RWPE2 (cell line): ENCODE measurements at regions not wholly inside any gene's neighbourhood (a gene's known extent, or its start where the extent isn't known, plus 50 kb on each side); places are given as distances from the start of the nearest gene placed in this dataset.
"Not testable (repeated sequence)": the region's sequence is repeated elsewhere in the genome, so short reads cannot be mapped to it uniquely, and the experiment has no call there.

Experiments
- ATAC-seq: fragments of 200-7000 bp; cut with Tn5 transposase; 3 replicates; pipeline ENCODE4 v1.9.1; 2021; ENCODE audit warnings: low read depth
- DNase-seq: peaks from one replicate; pipeline ENCODE4 v3.0.0-alpha.2; 2020; ENCODE audit warnings: low spot score
- H3K27ac ChIP-seq: fragments of 450-650 bp; 2 replicates; pipeline ENCODE4 v1.5.1; 2017; ENCODE audit warnings: mild to moderate bottlenecking; ENCODE audit not compliant: poor library complexity, severe bottlenecking
- H3K27me3 ChIP-seq: fragments of 250-450 bp; sonication (Bioruptor Pico); 2 replicates; pipeline ENCODE4 v1.5.1; 2021; ENCODE audit warnings: mild to moderate bottlenecking, moderate library complexity; ENCODE audit not compliant: insufficient read depth, poor library complexity, severe bottlenecking
- H3K36me3 ChIP-seq: fragments of 250-450 bp; sonication (Bioruptor Pico); 2 replicates; pipeline ENCODE4 v1.5.1; 2020; ENCODE audit warnings: low read depth, mild to moderate bottlenecking, moderate library complexity
- H3K4me1 ChIP-seq: fragments of 250-450 bp; sonication (Bioruptor Pico); 2 replicates; pipeline ENCODE4 v1.5.1; 2021; ENCODE audit warnings: mild to moderate bottlenecking, moderate library complexity; ENCODE audit not compliant: insufficient read depth, poor library complexity, severe bottlenecking
- H3K4me3 ChIP-seq: fragments of 250-450 bp; sonication (Bioruptor Pico); 2 replicates; pipeline ENCODE4 v1.5.1; 2021; ENCODE audit warnings: mild to moderate bottlenecking, moderate library complexity; ENCODE audit not compliant: severe bottlenecking
- H3K9me3 ChIP-seq: fragments of 250-450 bp; sonication (Bioruptor Pico); 2 replicates; pipeline ENCODE4 v1.5.1; 2021; ENCODE audit warnings: mild to moderate bottlenecking, moderate library complexity; ENCODE audit not compliant: severe bottlenecking
- TF ChIP-seq, protein P1 (sequence below): fragments of 450-650 bp; IDR thresholded peaks from one replicate; pipeline ENCODE4 v1.5.1; 2017; ENCODE audit warnings: mild to moderate bottlenecking, moderate library complexity; ENCODE audit not compliant: poor library complexity, severe bottlenecking

DNA sequence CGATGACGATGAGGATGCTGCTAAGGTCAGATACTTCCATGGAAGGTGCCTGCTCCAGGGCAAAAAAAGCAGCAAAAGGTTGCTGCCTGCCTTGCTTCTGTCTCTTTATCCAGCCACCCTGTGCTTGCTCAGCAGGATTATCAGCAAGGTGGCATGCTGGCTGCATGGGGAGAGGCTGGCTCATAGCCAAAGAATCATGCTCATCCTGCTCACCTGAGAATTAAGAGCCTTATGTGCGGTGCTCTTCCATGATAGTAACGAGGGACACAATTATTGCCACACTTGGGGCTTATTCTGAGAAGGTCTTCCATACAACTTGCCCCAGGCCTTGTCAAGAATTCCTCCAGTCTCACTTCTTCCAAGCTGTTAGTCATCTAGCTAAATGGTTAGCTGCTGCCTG, 60.4 kb upstream of the SEC11C start:
- Histone ChIP-seq H3K27ac (no peak overlapping the region), H3K4me3 (no peak overlapping the region), H3K4me1 (no peaks in the 10 kb centered on the region), H3K36me3 (no peaks in the 10 kb centered on the region), H3K27me3 (no peaks in the 10 kb centered on the region), H3K9me3 (no peaks in the 10 kb centered on the region)
- DNase-seq (no peak), ATAC-seq (no peak)
- TF ChIP-seq, protein P1, sequence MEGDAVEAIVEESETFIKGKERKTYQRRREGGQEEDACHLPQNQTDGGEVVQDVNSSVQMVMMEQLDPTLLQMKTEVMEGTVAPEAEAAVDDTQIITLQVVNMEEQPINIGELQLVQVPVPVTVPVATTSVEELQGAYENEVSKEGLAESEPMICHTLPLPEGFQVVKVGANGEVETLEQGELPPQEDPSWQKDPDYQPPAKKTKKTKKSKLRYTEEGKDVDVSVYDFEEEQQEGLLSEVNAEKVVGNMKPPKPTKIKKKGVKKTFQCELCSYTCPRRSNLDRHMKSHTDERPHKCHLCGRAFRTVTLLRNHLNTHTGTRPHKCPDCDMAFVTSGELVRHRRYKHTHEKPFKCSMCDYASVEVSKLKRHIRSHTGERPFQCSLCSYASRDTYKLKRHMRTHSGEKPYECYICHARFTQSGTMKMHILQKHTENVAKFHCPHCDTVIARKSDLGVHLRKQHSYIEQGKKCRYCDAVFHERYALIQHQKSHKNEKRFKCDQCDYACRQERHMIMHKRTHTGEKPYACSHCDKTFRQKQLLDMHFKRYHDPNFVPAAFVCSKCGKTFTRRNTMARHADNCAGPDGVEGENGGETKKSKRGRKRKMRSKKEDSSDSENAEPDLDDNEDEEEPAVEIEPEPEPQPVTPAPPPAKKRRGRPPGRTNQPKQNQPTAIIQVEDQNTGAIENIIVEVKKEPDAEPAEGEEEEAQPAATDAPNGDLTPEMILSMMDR = no peak

DNA sequence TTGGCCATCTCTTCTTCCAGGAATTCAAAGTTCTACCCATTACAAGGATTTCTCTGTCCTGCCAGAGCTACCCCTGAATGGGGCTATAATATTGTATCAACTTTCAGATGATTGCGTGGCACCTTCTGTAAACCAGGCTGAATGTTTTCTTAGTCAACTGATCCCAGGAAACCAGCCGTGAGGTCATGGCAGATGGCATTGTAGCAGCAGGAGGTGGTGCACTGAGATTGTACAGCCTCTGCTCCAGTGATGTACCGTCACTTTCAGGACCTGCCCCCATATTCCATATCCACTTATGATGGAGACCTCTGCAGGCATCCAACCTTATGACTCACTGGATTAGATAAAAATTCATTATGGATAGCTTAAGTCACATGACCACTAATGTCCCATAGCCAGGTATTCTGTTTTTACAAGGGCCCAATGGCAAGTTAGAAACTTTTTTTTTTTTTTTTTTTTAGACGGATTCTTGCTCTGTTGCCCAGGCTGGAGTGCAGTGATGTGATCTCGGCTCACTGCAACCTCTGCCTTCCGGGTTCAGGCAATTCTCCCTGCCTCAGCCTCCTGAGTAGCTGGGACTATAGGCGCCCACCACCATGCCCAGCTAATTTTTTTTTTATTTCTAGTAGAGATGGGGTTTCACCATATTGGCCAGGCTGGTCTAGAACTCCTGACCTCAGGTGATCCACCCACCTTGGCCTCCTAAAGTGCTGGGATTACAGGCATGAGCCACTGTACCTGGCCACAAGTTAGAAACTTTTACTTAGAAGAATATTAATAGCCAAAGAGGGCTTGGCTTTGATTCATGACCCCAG, 59.8 kb upstream of the SEC11C start:
- H3K4me3 ChIP-seq, H3K27ac ChIP-seq, H3K36me3 ChIP-seq, DNase-seq, ATAC-seq, H3K4me1 ChIP-seq, H3K9me3 ChIP-seq, H3K27me3 ChIP-seq: not testable (repeated sequence)

DNA sequence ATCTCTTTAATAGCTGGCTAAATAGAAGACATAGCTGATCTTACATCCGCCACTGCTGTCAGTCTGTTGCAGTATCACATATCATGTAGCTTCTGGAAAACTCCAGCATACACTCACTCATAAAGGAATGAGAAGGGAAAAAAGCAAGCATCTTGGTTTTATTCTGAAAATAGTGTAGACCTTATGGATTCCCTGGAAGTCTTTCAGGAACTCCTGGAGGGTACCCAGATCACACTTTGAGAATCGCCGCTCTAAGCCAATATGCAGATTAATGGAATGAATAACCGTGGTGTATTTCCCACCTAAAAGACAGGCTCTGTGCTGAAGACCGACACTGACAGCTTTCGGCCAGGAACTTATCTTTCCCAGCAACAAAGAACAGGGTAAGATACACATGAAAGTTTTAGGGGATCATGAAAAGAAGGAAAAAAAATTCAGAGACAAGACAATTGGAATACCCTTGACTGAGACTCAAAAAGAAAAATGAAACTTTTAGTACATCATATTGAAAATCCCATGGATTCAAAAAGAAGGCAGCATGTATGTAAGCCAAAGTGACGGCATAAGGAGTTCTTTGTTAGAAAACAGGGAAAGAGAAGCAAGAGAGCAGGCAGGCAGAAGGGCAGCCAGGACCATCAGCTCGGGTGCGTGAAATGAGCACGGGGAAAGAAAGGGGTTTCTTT, 56.4 kb upstream of the SEC11C start:
- TF ChIP-seq, protein P1 = no peak
- DNase-seq (no peak), ATAC-seq (no peak)
- no peaks in the 10 kb centered on the region for H3K9me3 ChIP-seq
- H3K27ac ChIP-seq = no peak overlapping the region
- no peaks in the 10 kb centered on the region for H3K4me1 ChIP-seq
- no peaks in the 10 kb centered on the region for H3K27me3 ChIP-seq
- no peak overlapping the region for H3K4me3 ChIP-seq
- H3K36me3 ChIP-seq = no peaks in the 10 kb centered on the region

DNA sequence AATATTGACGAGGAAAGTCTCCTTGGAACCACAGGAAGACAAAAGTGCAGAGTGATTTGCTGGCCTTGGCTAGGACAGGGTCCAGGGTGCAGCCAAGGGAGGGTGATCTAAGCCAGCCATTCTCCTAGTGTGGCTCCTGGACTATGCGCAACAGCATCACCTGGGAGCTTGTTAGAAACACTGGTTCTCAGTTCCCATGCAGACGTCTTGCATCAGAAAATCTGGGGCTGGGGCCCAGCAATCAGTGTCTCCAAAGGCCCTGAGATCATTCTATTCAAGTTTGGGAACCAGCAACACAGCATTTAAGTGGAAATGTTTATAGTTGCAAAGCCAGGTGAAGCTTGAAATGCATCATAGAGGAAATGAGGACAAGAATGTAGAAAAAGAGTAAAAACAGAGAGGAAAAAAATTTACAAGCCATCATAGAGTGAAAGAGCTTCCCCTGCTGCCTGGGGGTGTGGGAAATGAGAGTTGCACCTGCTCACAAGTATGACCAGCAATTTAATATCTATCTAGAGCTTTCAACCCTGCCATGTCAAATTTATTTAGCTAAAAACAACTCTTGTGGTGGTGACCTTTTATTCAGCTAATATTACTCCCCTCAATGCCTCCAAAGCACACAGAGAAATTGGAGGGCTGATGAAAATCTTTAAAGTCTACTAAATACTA, 54.4 kb upstream of the SEC11C start:
- no peaks in the 10 kb centered on the region for H3K27me3 ChIP-seq
- H3K36me3 ChIP-seq = no peaks in the 10 kb centered on the region
- no peaks in the 10 kb centered on the region for H3K9me3 ChIP-seq
- no peaks in the 10 kb centered on the region for H3K4me1 ChIP-seq
- ATAC-seq = no peak
- H3K4me3 ChIP-seq = no peak overlapping the region
- no peak overlapping the region for H3K27ac ChIP-seq
- TF ChIP-seq, protein P1 = no peak
- no peak for DNase-seq

DNA sequence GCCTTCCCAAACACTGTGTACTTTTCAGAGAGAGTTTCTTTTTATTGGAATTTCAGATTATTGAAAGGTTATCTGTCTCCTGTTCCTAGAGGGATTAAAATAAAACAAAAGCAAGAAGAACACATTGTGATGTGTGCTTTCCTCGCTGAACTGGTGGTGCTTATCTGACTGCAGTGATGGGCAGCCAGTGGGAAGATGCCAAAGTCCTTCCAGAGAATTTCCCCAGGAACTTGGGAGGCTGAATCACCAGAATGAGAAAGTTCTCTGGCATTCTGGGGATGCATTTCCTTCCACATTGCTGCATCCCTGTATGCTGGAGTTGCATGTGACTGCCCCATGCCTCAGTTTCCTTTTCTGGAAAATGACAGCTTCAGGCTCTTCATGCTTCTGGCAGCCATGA, 53.9 kb upstream of the SEC11C start:
- TF ChIP-seq, protein P1 = no peak
- Histone ChIP-seq H3K4me3 (no peak overlapping the region), H3K36me3 (no peaks in the 10 kb centered on the region), H3K27me3 (no peaks in the 10 kb centered on the region), H3K9me3 (no peaks in the 10 kb centered on the region), H3K4me1 (no peaks in the 10 kb centered on the region), H3K27ac (no peak overlapping the region)
- DNase-seq (no peak), ATAC-seq (no peak)
